GM15510 (cell line): ENCODE measurements at regions not wholly inside any gene's neighbourhood (a gene's known extent, or its start where the extent isn't known, plus 50 kb on each side); places are given as distances from the start of the nearest gene placed in this dataset.

Experiments
- POLR2A ChIP-seq: IDR thresholded peaks from 3 replicates; pipeline ENCODE4 v1.6.1; 2011; ENCODE audit warnings: borderline replicate concordance; ENCODE audit not compliant: insufficient read length; ENCODE audit errors: extremely low read depth

DNA sequence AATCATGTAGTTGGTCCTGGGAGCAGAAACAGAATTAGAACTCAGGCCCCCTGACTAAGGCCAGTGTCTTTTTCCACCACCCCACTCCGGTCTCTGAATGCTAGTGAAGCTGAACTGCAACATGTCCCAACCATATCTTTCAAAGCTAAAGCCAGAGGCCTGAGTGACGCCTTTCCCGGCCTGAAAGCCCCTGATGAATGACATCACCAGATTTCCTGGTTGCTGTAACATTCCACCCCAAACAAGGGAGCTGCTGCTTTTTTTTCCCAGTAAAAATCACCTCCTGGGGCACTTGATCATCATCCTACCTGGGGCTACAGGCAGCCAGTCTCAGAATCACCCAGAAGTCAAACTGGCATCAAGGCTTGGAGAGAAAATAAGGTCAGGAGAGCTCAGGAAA, 162.7 kb downstream of the ARL4C start:
- no peak for TF ChIP-seq POLR2A

DNA sequence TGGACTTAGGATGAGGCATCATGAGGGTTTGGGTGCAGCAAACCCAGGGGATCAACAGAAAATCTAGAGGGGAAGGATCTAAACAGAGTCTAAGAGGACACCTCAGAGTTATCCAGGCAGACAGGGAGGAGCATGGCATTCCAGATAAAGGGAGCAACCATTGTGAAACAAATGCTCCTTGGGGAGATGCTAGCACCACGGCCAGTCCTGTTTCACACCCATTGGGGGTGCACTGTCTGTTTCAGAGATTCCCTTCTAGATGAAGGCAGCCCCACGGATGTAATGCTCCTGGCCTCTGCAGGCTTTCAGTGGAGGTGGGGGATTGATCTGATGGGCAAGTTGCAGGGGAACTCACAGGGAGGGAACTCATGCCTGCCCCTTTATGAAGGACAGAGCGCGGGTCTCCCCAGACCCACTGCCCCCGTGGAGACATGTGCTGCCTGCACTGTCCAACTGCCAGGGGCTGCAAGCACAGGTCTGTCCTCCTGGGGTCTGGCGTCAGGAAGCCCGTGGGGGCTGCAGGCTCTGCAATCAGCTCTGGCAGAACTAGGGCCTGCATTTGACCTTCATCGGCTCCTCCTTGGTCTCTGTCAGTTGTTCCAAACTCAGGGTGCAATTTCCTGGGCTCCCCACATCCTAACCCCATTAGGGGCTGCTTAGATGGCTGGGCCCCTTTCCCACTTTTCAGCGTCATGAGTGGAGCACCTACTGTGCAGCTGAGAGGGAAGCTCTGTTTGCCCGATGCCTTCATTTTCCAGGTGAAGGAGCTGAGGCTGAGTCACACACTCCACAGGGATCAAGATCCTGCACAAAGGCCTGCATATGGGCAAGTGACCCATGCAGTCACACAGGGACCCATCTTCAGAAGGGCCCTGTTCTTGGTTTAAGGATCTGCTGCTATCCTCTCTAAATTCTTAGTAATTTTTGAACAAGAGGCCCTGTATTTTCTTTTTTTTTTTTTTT, 163.4 kb downstream of the ARL4C start:
- TF ChIP-seq POLR2A = no peak

- no peak for TF ChIP-seq POLR2A
These were observed 164.9 kb downstream of the ARL4C start for GRCh38 chr2:234331966-234332365.

DNA sequence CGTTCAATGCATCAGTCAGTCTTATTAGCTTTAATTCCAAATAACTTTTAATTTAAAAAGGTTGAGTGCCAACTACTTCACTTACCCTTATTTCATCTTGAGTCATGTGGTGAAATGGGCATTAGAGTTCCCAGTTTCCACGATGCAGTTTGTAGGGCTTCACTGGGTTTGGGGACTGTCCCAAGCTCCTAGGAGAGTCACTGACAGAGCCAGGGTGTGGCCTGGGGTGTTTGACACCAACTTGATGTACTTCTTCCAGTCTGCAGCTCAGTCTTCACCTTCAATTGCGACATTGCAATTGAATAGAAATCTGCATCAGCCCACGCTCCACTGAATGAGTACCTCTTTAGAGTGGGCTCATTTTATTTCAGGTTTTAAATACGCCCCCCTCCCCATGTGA, 165.3 kb downstream of the ARL4C start:
- no peak for TF ChIP-seq POLR2A

DNA sequence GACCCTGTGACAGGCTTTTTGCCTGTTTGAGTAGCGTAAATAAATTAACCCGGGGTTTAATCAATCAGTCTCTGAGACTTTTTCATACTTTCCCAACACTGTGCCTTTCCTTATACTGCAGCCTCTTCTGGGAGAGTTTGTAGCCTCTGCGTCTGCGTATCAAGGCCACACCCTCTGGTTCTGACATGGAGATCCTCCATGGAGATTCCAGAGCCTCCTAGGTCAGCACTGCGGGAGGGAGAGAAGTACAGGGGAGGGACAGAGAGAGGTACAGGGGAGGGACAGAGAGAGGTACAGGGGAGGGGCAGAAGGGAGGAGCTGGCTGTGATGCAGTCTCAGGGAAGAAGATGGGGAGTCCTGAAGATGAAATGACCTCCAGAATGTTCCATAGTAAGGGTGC, 166.0 kb downstream of the ARL4C start:
- no peak for TF ChIP-seq POLR2A

DNA sequence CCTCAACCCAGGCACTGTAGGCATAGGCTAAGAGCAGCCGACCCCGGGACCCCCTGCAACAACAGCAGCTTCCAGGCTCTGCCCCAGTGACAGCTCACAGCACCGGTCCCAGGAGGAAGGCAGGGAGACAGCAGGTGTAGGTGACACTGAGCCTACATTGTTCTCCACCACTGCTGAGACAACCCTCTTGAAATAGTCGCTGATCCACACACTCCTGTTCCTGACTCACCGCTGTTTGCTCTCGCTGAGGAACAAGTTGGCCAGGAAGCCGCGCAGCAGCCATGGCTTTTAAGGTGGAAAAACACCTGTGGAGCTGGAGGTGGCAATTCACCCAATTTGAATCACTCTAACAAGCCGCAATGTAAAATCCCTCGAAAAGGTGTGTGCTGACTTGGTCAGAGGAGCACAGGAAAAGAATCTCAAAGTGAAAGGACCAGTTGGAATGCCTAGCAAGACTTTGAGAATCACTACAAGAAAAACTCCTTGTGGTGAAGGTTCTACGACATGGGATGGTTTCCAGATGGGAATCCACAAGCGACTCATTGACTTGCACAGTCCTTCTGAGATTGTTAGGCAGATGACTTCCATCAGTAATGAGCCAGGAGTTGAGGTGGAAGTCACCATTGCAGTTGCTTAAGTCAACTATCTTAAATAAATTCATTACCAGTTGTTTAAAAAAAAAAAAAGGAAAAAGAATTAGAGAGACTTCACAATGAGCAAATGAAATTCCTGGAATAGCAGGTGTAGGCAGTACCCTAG, 167.5 kb downstream of the ARL4C start:
- no peak for TF ChIP-seq POLR2A

- TF ChIP-seq POLR2A = no peak
These were observed 168.4 kb downstream of the ARL4C start for GRCh38 chr2:234328444-234328990.

- TF ChIP-seq POLR2A = no peak
These were observed 170.2 kb downstream of the ARL4C start for GRCh38 chr2:234326694-234327093.

DNA sequence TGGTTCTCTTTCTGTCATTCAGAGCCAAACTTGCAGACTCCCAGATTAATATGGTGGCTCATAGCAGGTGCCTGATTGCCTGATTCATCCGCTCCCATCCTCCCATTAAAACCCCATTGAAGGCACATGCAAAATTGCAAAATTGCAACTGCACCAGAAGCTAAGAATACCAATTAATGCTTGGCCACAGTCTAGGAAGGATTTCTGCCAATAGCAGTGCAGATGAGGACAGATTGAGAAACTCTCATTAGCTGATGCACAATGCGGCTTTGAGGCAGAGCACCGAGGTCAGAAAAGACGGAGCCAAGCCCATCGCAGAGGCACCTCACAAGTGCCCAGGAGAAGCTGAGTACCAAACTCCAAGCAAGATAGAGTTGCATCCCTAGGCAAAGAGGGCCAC, 172.8 kb downstream of the ARL4C start:
- no peak for TF ChIP-seq POLR2A

GRCh38 chr2:234322766-234323465, 174.0 kb downstream of the ARL4C start:
- no peak for TF ChIP-seq POLR2A

DNA sequence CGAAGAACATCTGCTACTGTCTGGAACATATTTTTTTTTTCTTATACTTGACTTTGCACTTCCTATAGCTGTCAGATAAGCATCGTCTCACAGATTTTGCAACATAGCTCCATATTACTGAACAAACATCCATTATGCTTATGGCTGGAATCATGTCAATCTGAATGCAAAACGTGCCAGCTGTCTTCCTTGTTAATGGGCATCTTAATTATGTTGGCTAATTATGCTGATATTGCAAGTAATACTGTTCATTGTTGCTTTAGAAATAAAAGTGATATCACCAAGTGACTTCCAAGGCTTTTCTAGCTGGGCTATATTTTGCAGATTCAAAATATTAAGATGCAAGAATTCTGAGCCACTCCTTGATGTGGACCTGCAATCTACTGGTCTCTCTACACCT, 176.8 kb downstream of the ARL4C start:
- TF ChIP-seq POLR2A = no peak

- TF ChIP-seq POLR2A = no peak
These were observed 178.5 kb downstream of the ARL4C start for GRCh38 chr2:234318361-234318760.

DNA sequence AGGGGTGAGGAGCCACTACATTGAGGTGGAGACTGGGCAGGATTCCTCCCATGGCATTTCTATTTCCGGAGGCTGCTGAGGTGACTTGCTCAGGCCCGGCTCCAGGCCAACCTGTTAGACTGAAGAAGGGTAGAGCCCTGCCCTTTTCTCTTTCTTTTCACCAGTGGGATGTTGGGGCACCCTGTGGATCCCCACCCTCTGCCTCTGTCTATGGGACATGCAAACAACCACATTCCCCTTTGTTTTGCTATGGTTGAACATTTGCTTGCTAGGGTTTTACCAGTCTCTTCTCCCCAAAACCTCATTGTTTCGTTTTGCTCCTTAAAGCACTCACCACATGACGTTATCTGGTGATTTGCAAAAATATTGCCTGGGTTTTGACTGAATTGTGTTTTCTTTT, 183.3 kb downstream of the ARL4C start:
- TF ChIP-seq POLR2A = no peak

DNA sequence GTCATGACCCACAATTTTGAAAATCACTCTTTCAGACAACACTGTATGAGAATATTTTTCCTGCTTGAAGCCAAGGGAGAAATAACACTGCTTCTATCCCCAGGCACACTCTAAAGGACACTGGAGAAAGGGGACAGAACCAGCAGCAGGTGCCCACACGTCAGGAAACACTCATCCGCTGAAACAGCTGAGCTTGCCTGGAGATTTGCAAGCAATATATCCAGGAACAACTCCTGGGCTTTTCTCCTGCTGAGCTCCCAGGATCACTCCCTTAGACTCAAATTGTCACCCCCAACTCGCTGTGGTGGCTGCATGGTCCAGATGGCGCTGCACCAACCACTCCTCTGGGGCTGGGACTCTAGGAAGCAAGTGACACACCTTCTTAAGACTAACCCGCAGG, 186.7 kb downstream of the ARL4C start:
- no peak for TF ChIP-seq POLR2A

GRCh38 chr2:234309431-234309830, 187.4 kb downstream of the ARL4C start:
- TF ChIP-seq POLR2A = no peak
